HG02759 (cell line): ENCODE measurements at regions not wholly inside any gene's neighbourhood (a gene's known extent, or its start where the extent isn't known, plus 50 kb on each side); places are given as distances from the start of the nearest gene placed in this dataset.
"Not testable (repeated sequence)": the region's sequence is repeated elsewhere in the genome, so short reads cannot be mapped to it uniquely, and the experiment has no call there.

Experiments
- ATAC-seq: cut with Tn5 transposase; IDR thresholded peaks from one replicate; pipeline ENCODE4 v1.9.1; 2021; ENCODE audit warnings: mild to moderate bottlenecking, moderate library complexity; ENCODE audit not compliant: unreplicated experiment

GRCh38 chr18:14460364-14460763 is 83.0 kb downstream of the POTEC start:
- not testable (repeated sequence) for ATAC-seq

DNA sequence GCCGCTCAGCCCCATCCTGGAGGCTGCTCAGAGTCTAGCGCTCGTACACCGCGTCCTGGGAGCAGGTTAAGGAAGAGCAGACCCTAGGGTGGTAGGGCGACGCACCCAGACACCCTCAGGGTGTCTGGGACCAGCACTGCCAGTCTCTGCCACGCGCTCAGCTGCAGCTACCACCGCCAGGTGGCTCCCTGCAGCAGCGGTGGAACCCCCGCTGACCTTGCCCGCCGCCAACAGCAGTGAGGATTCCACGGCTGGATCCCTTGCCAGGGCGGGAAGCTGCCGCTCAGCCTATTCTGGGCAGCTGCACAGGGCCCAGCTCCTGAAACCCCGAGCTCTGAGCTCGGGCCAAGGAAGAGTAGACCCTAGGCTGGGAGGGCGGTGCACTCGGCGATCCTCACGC is 83.6 kb downstream of the POTEC start:
- not testable (repeated sequence) for ATAC-seq

GRCh38 chr18:14458009-14458945 is 85.1 kb downstream of the POTEC start:
- not testable (repeated sequence) for ATAC-seq

GRCh38 chr18:14450637-14451009 is 92.8 kb downstream of the POTEC start:
- ATAC-seq: not testable (repeated sequence)

DNA sequence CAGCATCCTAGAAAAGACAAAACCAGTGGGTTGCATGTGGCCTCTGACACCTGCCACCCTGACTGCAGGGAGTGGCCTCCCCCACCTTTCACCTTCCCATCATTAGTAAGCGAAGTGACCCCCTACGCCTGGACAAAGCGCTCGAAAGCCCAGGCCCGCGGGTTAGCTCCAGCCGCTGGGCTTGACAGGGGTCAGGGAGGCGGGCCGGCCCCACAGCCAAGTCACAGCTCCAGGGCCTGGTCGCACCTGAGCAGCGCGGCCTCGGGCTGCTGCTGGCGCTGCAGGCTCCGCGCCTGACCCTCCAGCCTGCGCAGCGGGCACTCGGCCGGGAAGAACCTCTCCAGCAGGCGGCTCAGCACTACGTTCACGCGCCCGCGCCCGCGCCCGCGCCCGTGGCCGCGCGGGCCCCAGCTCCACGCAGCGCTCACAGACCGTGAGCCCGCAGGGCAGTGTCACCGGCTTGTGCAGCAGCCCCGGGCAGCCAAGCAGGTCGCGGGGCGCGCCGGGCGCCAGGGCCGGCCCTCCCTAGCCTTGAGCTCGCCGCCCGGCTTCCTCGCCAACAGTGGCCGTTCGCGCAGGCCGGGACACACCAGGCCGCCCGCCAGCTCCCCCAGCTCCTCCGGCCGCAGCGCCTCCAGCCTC is 93.3 kb downstream of the POTEC start:
- ATAC-seq: not testable (repeated sequence)

- ATAC-seq: not testable (repeated sequence)
These were observed 94.3 kb downstream of the POTEC start for GRCh38 chr18:14449062-14449461.

DNA sequence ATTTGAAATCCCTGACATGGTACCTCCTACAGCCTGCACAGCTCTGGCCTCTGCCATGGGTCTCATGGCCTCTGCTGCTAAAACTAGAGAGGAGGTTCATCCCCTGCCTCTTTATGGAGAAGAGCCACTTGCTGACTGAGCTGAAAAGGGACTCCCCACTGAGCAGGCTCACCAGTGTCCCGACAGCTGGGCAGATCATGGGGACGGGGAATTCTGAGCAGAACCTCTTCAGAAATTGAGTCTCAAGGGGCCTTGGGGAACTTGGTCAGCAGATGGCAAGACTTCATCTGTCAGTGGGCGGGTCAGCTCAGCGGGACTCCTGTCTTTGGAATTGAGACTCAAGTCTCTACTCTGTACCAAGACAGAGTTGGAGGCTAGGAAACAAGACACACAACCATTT is 95.7 kb downstream of the POTEC start:
- not testable (repeated sequence) for ATAC-seq

DNA sequence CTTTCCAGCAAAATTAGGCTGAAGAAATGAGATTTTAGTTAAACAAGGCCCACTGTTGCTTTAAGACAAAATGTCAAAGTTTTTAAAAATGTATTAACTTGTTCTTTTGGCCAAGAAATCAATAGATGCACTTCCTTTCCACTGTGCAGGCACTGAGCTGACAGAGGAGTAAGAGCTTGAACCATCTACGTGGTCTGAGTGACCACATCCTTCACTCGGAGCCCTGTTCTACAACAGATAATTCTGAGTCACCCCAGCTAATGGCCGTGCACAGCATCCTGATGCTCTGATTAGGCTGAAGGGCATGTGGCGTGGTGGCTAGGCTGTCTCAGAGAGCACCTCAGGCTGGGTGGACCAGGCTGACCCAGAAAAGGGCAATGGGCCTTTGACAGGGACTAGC is 107.9 kb downstream of the POTEC start:
- ATAC-seq: not testable (repeated sequence)

GRCh38 chr18:14432371-14432770 is 111.0 kb downstream of the POTEC start:
- not testable (repeated sequence) for ATAC-seq

DNA sequence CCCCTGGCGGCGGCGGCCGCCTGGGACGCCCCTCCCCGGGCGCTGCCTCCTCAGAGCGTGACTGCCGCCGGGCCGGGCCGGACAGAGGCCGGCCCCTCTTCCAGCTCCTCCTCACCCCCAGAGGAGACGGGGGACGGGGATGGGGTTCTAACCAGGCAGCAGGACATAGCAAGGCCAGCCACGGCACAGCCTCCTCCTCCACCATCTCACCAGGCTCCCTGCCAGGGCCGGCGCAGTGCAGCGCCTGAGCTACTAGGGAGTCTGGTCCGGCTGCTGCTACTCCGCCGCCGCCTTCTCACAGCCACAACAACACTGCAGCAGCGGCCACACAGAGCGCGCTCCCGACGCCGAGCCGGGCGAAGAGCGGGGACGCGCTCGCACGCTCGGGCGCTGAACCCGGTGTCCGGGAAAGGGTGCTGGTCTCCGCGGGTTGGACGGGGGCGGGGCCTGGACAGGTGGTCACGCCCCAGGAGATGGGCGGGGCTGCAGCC is 112.3 kb downstream of the POTEC start:
- ATAC-seq: not testable (repeated sequence)

DNA sequence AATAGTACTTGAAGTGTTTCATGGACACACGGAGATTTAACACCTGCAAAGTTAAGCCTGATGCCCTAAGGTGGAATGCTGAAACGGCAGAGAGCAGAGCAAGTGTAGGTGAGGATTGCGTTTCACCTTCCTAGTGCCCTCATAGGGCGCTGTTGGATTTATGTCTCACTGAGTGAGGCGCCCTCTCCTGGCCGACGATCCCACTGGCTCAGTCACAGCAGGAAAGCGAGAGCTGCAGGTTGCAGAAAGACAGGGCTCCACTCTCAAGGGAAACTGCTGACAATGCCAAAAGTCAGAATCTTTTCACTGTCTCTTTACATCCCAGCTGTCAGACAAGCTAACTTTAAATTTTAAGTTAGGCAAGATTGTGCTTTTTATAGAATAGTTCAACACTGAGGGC is 127.6 kb downstream of the POTEC start:
- not testable (repeated sequence) for ATAC-seq

GRCh38 chr18:14415399-14415798 is 128.0 kb downstream of the POTEC start:
- not testable (repeated sequence) for ATAC-seq

- not testable (repeated sequence) for ATAC-seq
These were observed 147.9 kb downstream of the POTEC start for GRCh38 chr18:14395533-14395932.

GRCh38 chr18:14393563-14394103 is 149.8 kb downstream of the POTEC start:
- not testable (repeated sequence) for ATAC-seq

GRCh38 chr18:14392604-14393003 is 150.8 kb downstream of the POTEC start:
- ATAC-seq: not testable (repeated sequence)

- not testable (repeated sequence) for ATAC-seq
These were observed 158.4 kb downstream of the POTEC start for GRCh38 chr18:14384961-14385360.

GRCh38 chr18:14382666-14383065 is 160.7 kb downstream of the POTEC start:
- not testable (repeated sequence) for ATAC-seq

- not testable (repeated sequence) for ATAC-seq
These were observed 163.9 kb downstream of the POTEC start for GRCh38 chr18:14379489-14379888.

- not testable (repeated sequence) for ATAC-seq
These were observed 165.0 kb downstream of the POTEC start for GRCh38 chr18:14378376-14378775.

DNA sequence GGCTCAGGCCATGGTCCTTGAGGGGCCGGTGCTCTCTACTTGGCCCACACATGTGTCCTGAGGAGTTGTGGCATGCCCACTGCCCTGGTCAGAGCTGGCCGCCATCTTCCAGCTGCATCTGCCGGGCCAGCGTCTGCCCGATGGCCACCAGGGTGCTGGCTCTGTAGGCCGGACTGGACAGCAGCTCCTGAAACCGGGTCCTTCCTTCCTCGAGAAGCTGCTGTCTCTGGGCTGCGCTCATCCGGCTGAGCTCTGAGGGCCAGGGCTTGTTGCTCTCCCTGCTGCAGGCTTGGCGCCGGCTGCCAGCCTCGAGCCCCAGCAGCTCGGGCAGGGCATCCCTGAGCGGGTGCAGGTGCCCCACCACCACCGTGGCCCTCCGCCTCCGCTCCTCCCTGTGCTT is 182.1 kb downstream of the POTEC start:
- ATAC-seq: not testable (repeated sequence)

GRCh38 chr18:14357553-14358297 is 185.7 kb downstream of the POTEC start:
- not testable (repeated sequence) for ATAC-seq
